SU-DHL-6 (cell line): ENCODE measurements at regions not wholly inside any gene's neighbourhood (a gene's known extent, or its start where the extent isn't known, plus 50 kb on each side); places are given as distances from the start of the nearest gene placed in this dataset.

Experiments
- CTCF ChIP-seq: fragments of 200-600 bp; sonication (generic); IDR thresholded peaks from one replicate; pipeline ENCODE4 v1.5.1; 2017; ENCODE audit warnings: antibody characterized with exemption, mild to moderate bottlenecking, low read length, moderate library complexity; ENCODE audit not compliant: insufficient read depth, poor library complexity, severe bottlenecking
- EZH2phosphoT487 ChIP-seq: fragments of 200-600 bp; sonication (generic), shearing (Covaris generic); conservative IDR thresholded peaks from 2 replicates; pipeline ENCODE4 v1.6.1; 2018; ENCODE audit warnings: mild to moderate bottlenecking, antibody characterized with exemption, low read length, moderate library complexity, mixed read lengths

- TF ChIP-seq CTCF (no peak), EZH2phosphoT487 (no peak)
These were observed 1396.9 kb upstream of the IGFBP7 start for GRCh38 chr4:58507079-58507478.
